ENCODE measurements at regions not wholly inside any gene's neighbourhood (a gene's known extent, or its start where the extent isn't known, plus 50 kb on each side); places are given as distances from the start of the nearest gene placed in this dataset.

GRCh38 chr13:60324131-60324530 lies 72.9 kb upstream of the TDRD3 start:
- no peak overlapping the region for H3K4me2 ChIP-seq (replicated peaks; ENCODE audit: low read depth, low read length, poor library complexity, severe bottlenecking)
- no peaks in the 10 kb centered on the region for H3K9me3 ChIP-seq (ENCODE audit: control extremely low read depth in 1 of 3, control insufficient read depth in 2 of 3, insufficient read depth in 1 of 3, low read length in 2 of 3)
- no peaks in the 10 kb centered on the region for H3K36me3 ChIP-seq (replicated peaks in 1 of 2; ENCODE audit: control extremely low read depth in 1 of 2, control insufficient read depth in 1 of 2, extremely low read depth in 1 of 2, insufficient read depth in 2 of 2, low read length in 1 of 2)
- no peak overlapping the region for H3K27ac Mint-ChIP-seq
- no peaks in the 10 kb centered on the region for H3K79me2 ChIP-seq (ENCODE audit: control insufficient read depth, insufficient read depth, low read length)
- no peaks in the 10 kb centered on the region for H3K4me1 ChIP-seq (ENCODE audit: control insufficient read depth in 2 of 2, insufficient read depth in 2 of 2, low read length in 2 of 2)
- intact Hi-C loops (cut with micrococcal nuclease): no loop called here
- H2AFZ ChIP-seq (ENCODE audit: insufficient read depth, low read depth, low read length, poor library complexity, severe bottlenecking): no peak overlapping the region
- ATAC-seq (ENCODE audit: low read depth) (no peak), DNase-seq (no peak)
- H3K9me3 Mint-ChIP-seq (ENCODE audit: insufficient read depth): no peaks in the 10 kb centered on the region
- no peaks in the 10 kb centered on the region for H3K4me1 Mint-ChIP-seq
- WGBS (ENCODE audit: insufficient coverage): no CpG with 5 or more reads among the region's 2 CpGs
- H3K4me3 Mint-ChIP-seq: no peak overlapping the region
- H3K27me3 ChIP-seq (replicated peaks in 1 of 4; ENCODE audit: control extremely low read depth in 1 of 4, control insufficient read depth in 3 of 4, insufficient read depth in 4 of 4, low read length in 3 of 4): no peaks in the 10 kb centered on the region
- ChIA-PET CTCF (no interaction called here), POLR2A (no interaction called here)
- TF ChIP-seq CTCF (IDR thresholded peaks at IDR 0.05): no peak
- no peak for TF ChIP-seq EZH2 (IDR thresholded peaks at IDR 0.05; ENCODE audit: borderline replicate concordance, insufficient read depth, low read depth, low read length, poor library complexity, severe bottlenecking)
- no peak overlapping the region for H3K4me3 ChIP-seq (ENCODE audit: control extremely low read depth in 1 of 5, extremely low read depth in 1 of 5, insufficient read depth in 1 of 5, low read depth in 2 of 5, low read length in 4 of 5)
- peaks cover 3% of the 10 kb centered on the region for H3K27me3 Mint-ChIP-seq
- no peak overlapping the region for H3K27ac ChIP-seq (ENCODE audit: low read length in 2 of 2)
- H3K9ac ChIP-seq (ENCODE audit: low read length): no peak overlapping the region
- no peaks in the 10 kb centered on the region for H4K20me1 ChIP-seq (ENCODE audit: control insufficient read depth, insufficient read depth, low read length, poor library complexity, severe bottlenecking)

DNA sequence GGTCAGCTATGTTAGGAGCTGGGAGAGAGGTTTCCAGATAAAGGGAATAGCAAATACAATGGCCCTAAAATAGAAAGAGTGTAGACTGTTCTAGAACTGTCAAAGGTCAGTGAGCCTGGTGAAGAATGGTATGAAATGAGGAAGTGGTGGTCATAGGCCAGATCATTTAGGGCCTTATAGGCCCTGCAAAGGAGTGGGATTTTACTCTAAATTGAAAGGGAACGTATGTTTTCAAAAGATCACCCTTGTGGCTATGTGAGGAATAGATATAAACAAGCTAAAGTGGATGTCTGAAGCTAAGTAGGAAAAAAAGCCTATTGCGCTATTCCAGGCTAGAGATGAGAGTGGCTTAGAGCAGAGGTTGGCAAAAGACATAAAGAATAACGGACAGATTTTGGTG lies 70.7 kb upstream of the TDRD3 start:
- H3K4me1 ChIP-seq (ENCODE audit: control insufficient read depth in 2 of 2, insufficient read depth in 2 of 2, low read length in 2 of 2): no peaks in the 10 kb centered on the region
- no peak overlapping the region for H3K27ac ChIP-seq (ENCODE audit: low read length in 2 of 2)
- ChIA-PET POLR2A (no interaction called here), CTCF (interaction anchor here (0.7 kb wide), 2 partner anchors 8 to 168 kb away, joined by 3 read pairs; no protein-coding TSS in a partner anchor)
- DNase-seq (no peak), ATAC-seq (ENCODE audit: low read depth) (no peak)
- WGBS (ENCODE audit: insufficient coverage): 83% methylated on average over 3 of the region's 3 CpGs
- Mint-ChIP-seq H3K27me3 (peaks cover 3% of the 10 kb centered on the region), H3K4me3 (no peak overlapping the region), H3K27ac (no peak overlapping the region), H3K4me1 (no peaks in the 10 kb centered on the region), H3K9me3 (ENCODE audit: insufficient read depth) (no peaks in the 10 kb centered on the region)
- no peaks in the 10 kb centered on the region for H4K20me1 ChIP-seq (ENCODE audit: control insufficient read depth, insufficient read depth, low read length, poor library complexity, severe bottlenecking)
- TF ChIP-seq CTCF (IDR thresholded peaks at IDR 0.05) (no peak), EZH2 (IDR thresholded peaks at IDR 0.05; ENCODE audit: borderline replicate concordance, insufficient read depth, low read depth, low read length, poor library complexity, severe bottlenecking) (no peak)
- H3K79me2 ChIP-seq (ENCODE audit: control insufficient read depth, insufficient read depth, low read length): no peaks in the 10 kb centered on the region
- H3K27me3 ChIP-seq (replicated peaks in 1 of 4; ENCODE audit: control extremely low read depth in 1 of 4, control insufficient read depth in 3 of 4, insufficient read depth in 4 of 4, low read length in 3 of 4): no peaks in the 10 kb centered on the region
- H3K9me3 ChIP-seq (ENCODE audit: control extremely low read depth in 1 of 3, control insufficient read depth in 2 of 3, insufficient read depth in 1 of 3, low read length in 2 of 3): no peaks in the 10 kb centered on the region
- H3K36me3 ChIP-seq (replicated peaks in 1 of 2; ENCODE audit: control extremely low read depth in 1 of 2, control insufficient read depth in 1 of 2, extremely low read depth in 1 of 2, insufficient read depth in 2 of 2, low read length in 1 of 2): no peaks in the 10 kb centered on the region
- intact Hi-C loops (cut with micrococcal nuclease): no loop called here
- no peak overlapping the region for H2AFZ ChIP-seq (ENCODE audit: insufficient read depth, low read depth, low read length, poor library complexity, severe bottlenecking)
- H3K9ac ChIP-seq (ENCODE audit: low read length): no peak overlapping the region
- no peak overlapping the region for H3K4me2 ChIP-seq (replicated peaks; ENCODE audit: low read depth, low read length, poor library complexity, severe bottlenecking)
- no peak overlapping the region for H3K4me3 ChIP-seq (ENCODE audit: control extremely low read depth in 1 of 5, extremely low read depth in 1 of 5, insufficient read depth in 1 of 5, low read depth in 2 of 5, low read length in 4 of 5)

Data from B cell (primary cell).